Stimulated activated CD4-positive, alpha-beta T cell treated with anti-CD3 and anti-CD28 coated beads, Interleukin-12 subunit alpha, Interleukin-12 subunit beta, amount 100 ng/mL, for 48 hours (primary cell): ENCODE measurements at regions not wholly inside any gene's neighbourhood (a gene's known extent, or its start where the extent isn't known, plus 50 kb on each side); places are given as distances from the start of the nearest gene placed in this dataset.

Experiments
- DNase-seq, 3 donors: peaks; one replicate each; pipeline ENCODE4 v3.0.0-alpha.2; 2020; ENCODE audit warnings: low read depth in 2 of 3, low spot score in 1 of 3

- DNase-seq, result no peak
Observed at GRCh38 chr2:120401275-120402066, 55.5 kb downstream of the INHBB start.

- no peak for DNase-seq
Observed at GRCh38 chr2:120402067-120402433, 56.1 kb downstream of the INHBB start.

- DNase-seq, result no peak
Observed at GRCh38 chr2:120402508-120402907, 56.6 kb downstream of the INHBB start.

- no peak for DNase-seq
Observed at GRCh38 chr2:120403261-120403660, 57.3 kb downstream of the INHBB start.

- no peak for DNase-seq
Observed at GRCh38 chr2:120403676-120404075, 57.7 kb downstream of the INHBB start.

GRCh38 chr2:120404274-120404673 is 58.3 kb downstream of the INHBB start:
- no peak for DNase-seq

GRCh38 chr2:120404941-120405758 is 59.2 kb downstream of the INHBB start:
- DNase-seq, result no peak

GRCh38 chr2:120405759-120406099 is 59.8 kb downstream of the INHBB start:
- DNase-seq, result no peak

GRCh38 chr2:120406566-120406965 is 60.6 kb downstream of the INHBB start:
- no peak for DNase-seq

- DNase-seq, result no peak
Observed at GRCh38 chr2:120410487-120410886, 64.6 kb downstream of the INHBB start.

GRCh38 chr2:120415060-120415459 is 69.1 kb downstream of the INHBB start:
- DNase-seq, result no peak

GRCh38 chr2:120415728-120416509 is 70.0 kb downstream of the INHBB start:
- DNase-seq, result no peak

- DNase-seq, result no peak
Observed at GRCh38 chr2:120418174-120418787, 72.3 kb downstream of the INHBB start.

- no peak for DNase-seq
Observed at GRCh38 chr2:120419073-120419472, 73.1 kb downstream of the INHBB start.

- no peak for DNase-seq
Observed at GRCh38 chr2:120419955-120420354, 74.0 kb downstream of the INHBB start.

- no peak for DNase-seq
Observed at GRCh38 chr2:120421126-120421829, 75.3 kb downstream of the INHBB start.

GRCh38 chr2:120421830-120422175 is 75.9 kb downstream of the INHBB start:
- DNase-seq, result no peak

- no peak for DNase-seq
Observed at GRCh38 chr2:120422465-120423160, 76.7 kb downstream of the INHBB start.

GRCh38 chr2:120423167-120423943 is 77.4 kb downstream of the INHBB start:
- no peak for DNase-seq
